ENCODE measurements at regions not wholly inside any gene's neighbourhood (a gene's known extent, or its start where the extent isn't known, plus 50 kb on each side); places are given as distances from the start of the nearest gene placed in this dataset.

DNA sequence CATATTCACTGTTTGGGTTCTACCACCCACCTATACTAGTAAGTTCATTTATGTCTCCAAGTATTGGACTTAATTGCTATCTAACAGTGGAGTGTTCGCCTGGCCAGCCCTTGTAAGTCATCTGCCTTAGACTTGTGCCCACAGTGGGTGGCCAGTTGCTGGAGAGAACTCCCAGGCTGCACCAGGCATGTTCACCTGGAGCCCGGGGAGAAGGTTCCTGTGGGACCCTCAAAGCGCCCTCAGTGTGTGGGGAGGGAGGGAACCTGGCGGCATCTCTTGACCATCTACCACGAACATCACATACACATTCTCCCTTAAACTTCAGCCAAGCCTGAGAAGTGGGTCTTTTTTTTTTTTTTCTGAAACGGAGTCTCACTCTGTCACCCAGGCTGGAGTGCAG lies 138.1 kb downstream of the CPZ start:
- Histone ChIP-seq H2AFZ (ENCODE audit: low read length) (no peak overlapping the region), H4K5ac (ENCODE audit: insufficient read length, low read depth, low read length) (no peak overlapping the region), H2BK12ac (ENCODE audit: low read depth, low read length) (no peak overlapping the region), H4K8ac (ENCODE audit: extremely low read depth, insufficient read depth, low read length) (no peak overlapping the region), H3K18ac (ENCODE audit: extremely low read depth, low read length) (no peak overlapping the region), H2AK5ac (ENCODE audit: low read depth, low read length) (no peak overlapping the region), H3K36me3 (ENCODE audit: control insufficient read depth in 2 of 4, insufficient read depth in 4 of 4, low read length in 3 of 4) (no peaks in the 10 kb centered on the region), H3K79me2 (ENCODE audit: control insufficient read depth in 1 of 2, insufficient read depth in 2 of 2, low read length in 2 of 2) (no peaks in the 10 kb centered on the region), H2BK120ac (replicated peaks; ENCODE audit: low read depth, low read length) (no peak overlapping the region), H3K4me2 (ENCODE audit: insufficient read depth in 1 of 2, low read depth in 2 of 2, low read length in 2 of 2) (no peak overlapping the region), H2BK15ac (ENCODE audit: low read length) (no peak overlapping the region), H2BK20ac (ENCODE audit: low read length) (no peak overlapping the region), H3K79me1 (ENCODE audit: low read depth, low read length) (no peaks in the 10 kb centered on the region), H3K4me1 (replicated peaks in 1 of 4; ENCODE audit: control insufficient read depth in 3 of 4, insufficient read depth in 4 of 4, low read length in 3 of 4) (no peaks in the 10 kb centered on the region; a peak in 2 of 7 replicates), H3K23ac (ENCODE audit: insufficient read length) (no peak overlapping the region), H4K91ac (replicated peaks; ENCODE audit: insufficient read length, low read length) (no peak overlapping the region), H3K9me3 (ENCODE audit: insufficient read depth in 2 of 2, low read depth in 1 of 2, low read length in 1 of 2) (peaks cover 7 to 12% of the 10 kb centered on the region in 2 experiments; a peak in 3 of 4 replicates), H3K4ac (replicated peaks; ENCODE audit: insufficient read length, low read depth, low read length) (no peak overlapping the region), H3K56ac (replicated peaks; ENCODE audit: insufficient read length, low read depth, low read length) (no peak overlapping the region), H3K23me2 (ENCODE audit: low read depth, low read length) (no peaks in the 10 kb centered on the region), H2BK5ac (ENCODE audit: low read depth, low read length) (no peak overlapping the region), H4K20me1 (replicated peaks in 1 of 2; ENCODE audit: control insufficient read depth in 1 of 2, insufficient read depth in 2 of 2, low read length in 2 of 2) (no peaks in the 10 kb centered on the region), H3K27me3 (replicated peaks in 1 of 4; ENCODE audit: control insufficient read depth in 3 of 4, extremely low read depth in 1 of 4, insufficient read depth in 3 of 4, low read length in 3 of 4) (no peaks in the 10 kb centered on the region), H3K9ac (replicated peaks in 1 of 4; ENCODE audit: extremely low read depth in 1 of 4, low read depth in 3 of 4, low read length in 3 of 4) (no peak overlapping the region), H3K4me3 (ENCODE audit: extremely low read depth in 1 of 4, insufficient read depth in 2 of 4, low read depth in 3 of 4, low read length in 4 of 4) (no peak overlapping the region), H3K27ac (ENCODE audit: low read depth, low read length) (no peak overlapping the region), H3K14ac (ENCODE audit: insufficient read length) (no peak overlapping the region)
- CTCF ChIA-PET (ENCODE audit: partially characterized antibody): interaction anchor here (1.0 kb wide), 1 partner anchor 25 kb away, joined by 3 read pairs; no protein-coding TSS in a partner anchor
- POLR2A ChIA-PET (ENCODE audit: partially characterized antibody): no interaction called here
- DNase-seq (ENCODE audit: low read depth in 1 of 2, low spot score in 2 of 2): no peak
- 96% methylated on average over 5 of the region's 6 CpGs; no CpG with 5 or more reads in 1 of the 2 experiments for WGBS, 2 experiments (ENCODE audit: extremely low coverage in 1 of 2, insufficient coverage in 1 of 2, insufficient read length in 1 of 2, insufficient replicate concordance in 2 of 2, low coverage in 1 of 2, low lambda C conversion rate in 2 of 2, missing lambda C conversion rate in 1 of 2)
- no peak for FAIRE-seq
- TF ChIP-seq EP300 (IDR thresholded peaks at IDR 0.05; ENCODE audit: borderline replicate concordance in 1 of 2, low read depth in 2 of 2, low read length in 2 of 2) (no peak), JUND (IDR thresholded peaks at IDR 0.05; ENCODE audit: low read length) (no peak), POLR2A (IDR thresholded peaks at IDR 0.05; ENCODE audit: control extremely low read depth in 1 of 2, low read depth in 2 of 2, low read length in 2 of 2) (no peak), MAFK (IDR thresholded peaks at IDR 0.05; ENCODE audit: low read depth, low read length) (no peak), GABPA (IDR thresholded peaks at IDR 0.05; ENCODE audit: borderline replicate concordance, insufficient read depth, low read length) (no peak), JUN (IDR thresholded peaks at IDR 0.05; ENCODE audit: low read depth, low read length) (no peak), GTF2F1 (IDR thresholded peaks at IDR 0.05; ENCODE audit: borderline replicate concordance, low read depth, low read length) (no peak), HDAC2 (IDR thresholded peaks at IDR 0.05; ENCODE audit: borderline replicate concordance in 1 of 2, low read depth in 2 of 2, low read length in 2 of 2) (no peak), POU5F1 (IDR thresholded peaks at IDR 0.05; ENCODE audit: low read depth, low read length) (no peak), SP2 (IDR thresholded peaks at IDR 0.05; ENCODE audit: low read length) (no peak), ASH2L (IDR thresholded peaks at IDR 0.05; ENCODE audit: low read length) (no peak)
- TF ChIP-seq, protein P1, sequence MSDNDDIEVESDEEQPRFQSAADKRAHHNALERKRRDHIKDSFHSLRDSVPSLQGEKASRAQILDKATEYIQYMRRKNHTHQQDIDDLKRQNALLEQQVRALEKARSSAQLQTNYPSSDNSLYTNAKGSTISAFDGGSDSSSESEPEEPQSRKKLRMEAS (IDR thresholded peaks at IDR 0.05): no peak
- TF ChIP-seq, protein P2, sequence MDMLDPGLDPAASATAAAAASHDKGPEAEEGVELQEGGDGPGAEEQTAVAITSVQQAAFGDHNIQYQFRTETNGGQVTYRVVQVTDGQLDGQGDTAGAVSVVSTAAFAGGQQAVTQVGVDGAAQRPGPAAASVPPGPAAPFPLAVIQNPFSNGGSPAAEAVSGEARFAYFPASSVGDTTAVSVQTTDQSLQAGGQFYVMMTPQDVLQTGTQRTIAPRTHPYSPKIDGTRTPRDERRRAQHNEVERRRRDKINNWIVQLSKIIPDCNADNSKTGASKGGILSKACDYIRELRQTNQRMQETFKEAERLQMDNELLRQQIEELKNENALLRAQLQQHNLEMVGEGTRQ (IDR thresholded peaks at IDR 0.05; ENCODE audit: low read length): no peak

All from H1 (cell line).